Vagina (tissue), 2 donors: ENCODE measurements at regions not wholly inside any gene's neighbourhood (a gene's known extent, or its start where the extent isn't known, plus 50 kb on each side); places are given as distances from the start of the nearest gene placed in this dataset.

Experiments used
- DNase-seq, 2 donors: peaks; one replicate each; pipeline ENCODE4 v3.0.0-alpha.2; 2017; ENCODE audit errors: extremely low spot score in 2 of 2
- H3K27ac ChIP-seq: fragments of 200-600 bp; sonication (generic); one replicate; pipeline ENCODE4 v1.5.1; 2019
- H3K27me3 ChIP-seq: fragments of 200-600 bp; sonication (generic); one replicate; pipeline ENCODE4 v1.5.1; 2019
- H3K36me3 ChIP-seq, 2 donors: fragments of 200-600 bp; sonication (generic); one replicate each; pipeline ENCODE4 v1.5.1; 2017 to 2019
- H3K4me1 ChIP-seq: fragments of 200-600 bp; sonication (generic); one replicate; pipeline ENCODE4 v1.5.1; 2019
- H3K4me3 ChIP-seq, 2 donors: fragments of 200-600 bp; sonication (generic); 1 replicate in 1 of 2; 2 replicates in 1 of 2; pipeline ENCODE4 v1.5.1; 2016 to 2019
- H3K9me3 ChIP-seq: fragments of 200-600 bp; sonication (generic); one replicate; pipeline ENCODE4 v1.5.1; 2019
- CTCF ChIP-seq, 3 experiments: fragments of 450-650 bp in 2 of 3; fragments of 200-600 bp in 1 of 3; sonication (generic) in 1 of 3; IDR thresholded peaks; one replicate each; pipeline ENCODE4 v1.5.1; 2017 to 2019; ENCODE audit warnings: antibody characterized with exemption in 3 of 3, mild to moderate bottlenecking in 2 of 3, moderate library complexity in 2 of 3
- POLR2A ChIP-seq, 2 donors: fragments of 450-650 bp; IDR thresholded peaks; one replicate each; pipeline ENCODE4 v1.6.1; 2017; ENCODE audit warnings: antibody characterized with exemption in 2 of 2, mild to moderate bottlenecking in 2 of 2, moderate library complexity in 2 of 2
- POLR2AphosphoS5 ChIP-seq, 2 donors: sonication (generic); formaldehyde crosslinking; IDR thresholded peaks; one replicate each; pipeline ENCODE4 v1.9.0; 2017; ENCODE audit warnings: antibody characterized with exemption in 2 of 2, mild to moderate bottlenecking in 2 of 2, low read depth in 1 of 2; ENCODE audit not compliant: insufficient read depth in 1 of 2
- intact Hi-C: fragments of 100-400 bp; cut with DNase I; formaldehyde crosslinking; loops from one replicate; pipeline ENCODE4 v1.15.1; 2023

- H3K4me1 ChIP-seq, result peaks cover 9% of the 10 kb centered on the region
- no peak overlapping the region for H3K4me3 ChIP-seq
- intact Hi-C loops, result no loop called here
- no peaks in the 10 kb centered on the region for H3K27me3 ChIP-seq
- no peaks in the 10 kb centered on the region for H3K36me3 ChIP-seq
- DNase-seq, result no peak
- no peak for TF ChIP-seq CTCF (IDR thresholded peaks at IDR 0.05)
- no peaks in the 10 kb centered on the region for H3K9me3 ChIP-seq
- H3K27ac ChIP-seq, result no peak overlapping the region
These were observed 617.0 kb upstream of the ARID1B start for GRCh38 chr6:156160007-156160794.

GRCh38 chr6:156154896-156155295, 622.3 kb upstream of the ARID1B start:
- Histone ChIP-seq H3K36me3 (no peaks in the 10 kb centered on the region), H3K4me1 (no peaks in the 10 kb centered on the region), H3K27ac (no peak overlapping the region), H3K9me3 (no peaks in the 10 kb centered on the region), H3K4me3 (no peak overlapping the region), H3K27me3 (no peaks in the 10 kb centered on the region)
- no peak for DNase-seq
- intact Hi-C loops, result no loop called here
- TF ChIP-seq POLR2AphosphoS5 (IDR thresholded peaks at IDR 0.05; ENCODE audit: insufficient read depth in 1 of 2, low read depth in 1 of 2) (no peak), POLR2A (IDR thresholded peaks at IDR 0.05) (no peak), CTCF (IDR thresholded peaks at IDR 0.05) (no peak)

- no peaks in the 10 kb centered on the region for H3K4me1 ChIP-seq
- no peak for DNase-seq
- intact Hi-C loops, result no loop called here
- no peak overlapping the region for H3K27ac ChIP-seq
- H3K36me3 ChIP-seq, result no peaks in the 10 kb centered on the region
- H3K4me3 ChIP-seq, result no peak overlapping the region
- H3K9me3 ChIP-seq, result no peaks in the 10 kb centered on the region
- no peak for TF ChIP-seq CTCF (IDR thresholded peaks at IDR 0.05)
- no peak for TF ChIP-seq POLR2A (IDR thresholded peaks at IDR 0.05)
- TF ChIP-seq POLR2AphosphoS5 (IDR thresholded peaks at IDR 0.05; ENCODE audit: insufficient read depth in 1 of 2, low read depth in 1 of 2), result no peak
- no peaks in the 10 kb centered on the region for H3K27me3 ChIP-seq
These were observed 626.8 kb upstream of the ARID1B start for GRCh38 chr6:156150391-156150790.

- DNase-seq, result no peak
- intact Hi-C loops, result no loop called here
- Histone ChIP-seq H3K4me1 (no peaks in the 10 kb centered on the region), H3K27ac (no peak overlapping the region), H3K27me3 (no peaks in the 10 kb centered on the region), H3K9me3 (no peaks in the 10 kb centered on the region), H3K36me3 (no peaks in the 10 kb centered on the region), H3K4me3 (no peak overlapping the region)
- no peak for TF ChIP-seq POLR2AphosphoS5 (IDR thresholded peaks at IDR 0.05; ENCODE audit: insufficient read depth in 1 of 2, low read depth in 1 of 2)
- no peak for TF ChIP-seq POLR2A (IDR thresholded peaks at IDR 0.05)
- TF ChIP-seq CTCF (IDR thresholded peaks at IDR 0.05), result no peak
These were observed 630.3 kb upstream of the ARID1B start for GRCh38 chr6:156146891-156147290.

- Histone ChIP-seq H3K36me3 (no peaks in the 10 kb centered on the region), H3K4me3 (no peak overlapping the region), H3K27ac (no peak overlapping the region), H3K27me3 (no peaks in the 10 kb centered on the region), H3K4me1 (peaks cover under 1% of the 10 kb centered on the region), H3K9me3 (no peaks in the 10 kb centered on the region)
- DNase-seq, result no peak
- intact Hi-C loops, result no loop called here
- TF ChIP-seq POLR2AphosphoS5 (IDR thresholded peaks at IDR 0.05; ENCODE audit: insufficient read depth in 1 of 2, low read depth in 1 of 2) (no peak), CTCF (IDR thresholded peaks at IDR 0.05) (no peak), POLR2A (IDR thresholded peaks at IDR 0.05) (no peak)
These were observed 645.8 kb upstream of the ARID1B start for GRCh38 chr6:156131221-156131903.
